ENCODE measurements at regions not wholly inside any gene's neighbourhood (a gene's known extent, or its start where the extent isn't known, plus 50 kb on each side); places are given as distances from the start of the nearest gene placed in this dataset.

GRCh38 chr15:35678774-35679173, 132.8 kb upstream of the DPH6 start:
- TF ChIP-seq CTCF (conservative IDR thresholded peaks at IDR 0.05 in 1 of 2, IDR thresholded peaks at IDR 0.05 in 1 of 2; ENCODE audit: low read depth in 1 of 2, low read length in 2 of 2), result no peak
- TF ChIP-seq EZH2 (IDR thresholded peaks at IDR 0.05; ENCODE audit: low read length, missing control alignments), result no peak
